GM21825 (cell line): ENCODE measurements at regions not wholly inside any gene's neighbourhood (a gene's known extent, or its start where the extent isn't known, plus 50 kb on each side); places are given as distances from the start of the nearest gene placed in this dataset.

Experiments used
- ATAC-seq: cut with Tn5 transposase; IDR thresholded peaks from one replicate; pipeline ENCODE4 v1.9.1; 2021; ENCODE audit warnings: mild to moderate bottlenecking, moderate library complexity; ENCODE audit not compliant: unreplicated experiment

- ATAC-seq: no peak
Observed at GRCh38 chr9:16025627-16026026, 472.8 kb downstream of the CCDC171 start.

- no peak for ATAC-seq
Observed at GRCh38 chr9:16026886-16027285, 474.0 kb downstream of the CCDC171 start.

- ATAC-seq: no peak
Observed at GRCh38 chr9:16028548-16028947, 475.7 kb downstream of the CCDC171 start.

- ATAC-seq: no peak
Observed at GRCh38 chr9:16029046-16029615, 476.3 kb downstream of the CCDC171 start.

GRCh38 chr9:16029796-16030363, 477.0 kb downstream of the CCDC171 start:
- no peak for ATAC-seq

- peak; percentile 97 for ATAC-seq
Observed at GRCh38 chr9:16030528-16031185, 477.8 kb downstream of the CCDC171 start.

- ATAC-seq: no peak
Observed at GRCh38 chr9:16031486-16031885, 478.6 kb downstream of the CCDC171 start.

GRCh38 chr9:16031971-16032370, 479.1 kb downstream of the CCDC171 start:
- no peak for ATAC-seq

- ATAC-seq: no peak
Observed at GRCh38 chr9:16032799-16033198, 480.0 kb downstream of the CCDC171 start.

- ATAC-seq: no peak
Observed at GRCh38 chr9:16033253-16033652, 480.4 kb downstream of the CCDC171 start.

- no peak for ATAC-seq
Observed at GRCh38 chr9:16033921-16034691, 481.3 kb downstream of the CCDC171 start.

- ATAC-seq: no peak
Observed at GRCh38 chr9:16039218-16039987, 486.6 kb downstream of the CCDC171 start.

- no peak for ATAC-seq
Observed at GRCh38 chr9:16039988-16040761, 487.3 kb downstream of the CCDC171 start.

- no peak for ATAC-seq
Observed at GRCh38 chr9:16043756-16044578, 491.1 kb downstream of the CCDC171 start.

GRCh38 chr9:16044579-16044881, 491.7 kb downstream of the CCDC171 start:
- no peak for ATAC-seq

- ATAC-seq: no peak
Observed at GRCh38 chr9:16045651-16046280, 492.9 kb downstream of the CCDC171 start.

GRCh38 chr9:16046713-16047112, 493.9 kb downstream of the CCDC171 start:
- no peak for ATAC-seq

GRCh38 chr9:16048129-16048528, 495.3 kb downstream of the CCDC171 start:
- no peak for ATAC-seq

- ATAC-seq: no peak
Observed at GRCh38 chr9:16052146-16052545, 499.3 kb downstream of the CCDC171 start.
